Upper lobe of left lung (tissue), 4 donors: ENCODE measurements at regions not wholly inside any gene's neighbourhood (a gene's known extent, or its start where the extent isn't known, plus 50 kb on each side); places are given as distances from the start of the nearest gene placed in this dataset.

ENCODE experiments used
- POLR2A ChIP-seq, 4 donors: fragments of 450-650 bp; IDR thresholded peaks; one replicate each; pipeline ENCODE4 v1.5.1; 2016 to 2017; ENCODE audit warnings: antibody characterized with exemption in 4 of 4, mild to moderate bottlenecking in 2 of 4
- TF ChIP-seq, protein P1 (sequence below), 6 experiments: fragments of 450-650 bp in 4 of 6; fragments of 200-600 bp in 2 of 6; sonication (generic) in 2 of 6; IDR thresholded peaks; one replicate each; pipeline ENCODE4 v1.5.1; 2016 to 2019; ENCODE audit warnings: antibody characterized with exemption in 6 of 6

DNA sequence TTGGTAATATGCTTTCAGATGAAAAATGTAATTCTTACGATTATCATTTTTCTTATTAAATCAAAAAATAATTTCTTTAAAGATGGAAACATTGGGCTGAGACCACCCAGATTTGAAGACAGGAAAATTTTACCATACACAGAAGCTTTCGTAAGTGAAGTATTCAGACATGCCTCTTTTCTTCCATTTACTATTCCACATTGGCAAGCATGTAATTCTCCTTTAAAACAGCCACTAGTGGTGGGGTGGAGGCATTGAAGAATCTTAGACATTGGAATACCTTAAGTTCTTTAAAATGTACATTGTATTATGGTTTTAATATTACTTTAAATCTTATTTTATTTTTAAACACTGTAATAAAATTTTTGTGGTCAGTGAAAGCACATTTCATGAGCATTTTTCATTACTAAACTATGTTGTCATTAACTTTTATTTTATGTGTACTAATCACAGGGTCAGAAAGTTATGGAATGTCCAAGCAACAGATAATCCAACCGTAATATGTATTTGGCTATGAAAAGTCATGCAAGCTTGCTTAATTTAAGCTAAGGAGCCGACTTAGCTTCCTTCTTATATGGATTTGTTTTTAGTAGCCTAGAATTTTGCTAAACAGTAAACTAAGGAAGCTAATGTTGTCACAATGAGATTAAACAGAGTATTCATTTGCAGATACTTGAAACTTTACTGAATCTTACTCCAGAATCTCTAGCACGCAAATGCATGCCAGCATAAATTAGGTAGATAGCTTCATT, 97.4 kb upstream of the ALDH1A1 start:
- TF ChIP-seq, protein P1, sequence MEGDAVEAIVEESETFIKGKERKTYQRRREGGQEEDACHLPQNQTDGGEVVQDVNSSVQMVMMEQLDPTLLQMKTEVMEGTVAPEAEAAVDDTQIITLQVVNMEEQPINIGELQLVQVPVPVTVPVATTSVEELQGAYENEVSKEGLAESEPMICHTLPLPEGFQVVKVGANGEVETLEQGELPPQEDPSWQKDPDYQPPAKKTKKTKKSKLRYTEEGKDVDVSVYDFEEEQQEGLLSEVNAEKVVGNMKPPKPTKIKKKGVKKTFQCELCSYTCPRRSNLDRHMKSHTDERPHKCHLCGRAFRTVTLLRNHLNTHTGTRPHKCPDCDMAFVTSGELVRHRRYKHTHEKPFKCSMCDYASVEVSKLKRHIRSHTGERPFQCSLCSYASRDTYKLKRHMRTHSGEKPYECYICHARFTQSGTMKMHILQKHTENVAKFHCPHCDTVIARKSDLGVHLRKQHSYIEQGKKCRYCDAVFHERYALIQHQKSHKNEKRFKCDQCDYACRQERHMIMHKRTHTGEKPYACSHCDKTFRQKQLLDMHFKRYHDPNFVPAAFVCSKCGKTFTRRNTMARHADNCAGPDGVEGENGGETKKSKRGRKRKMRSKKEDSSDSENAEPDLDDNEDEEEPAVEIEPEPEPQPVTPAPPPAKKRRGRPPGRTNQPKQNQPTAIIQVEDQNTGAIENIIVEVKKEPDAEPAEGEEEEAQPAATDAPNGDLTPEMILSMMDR (IDR thresholded peaks at IDR 0.05): peak in 1 of 6 experiments; percentile 7
- no peak for TF ChIP-seq POLR2A (IDR thresholded peaks at IDR 0.05)
